GM12878 (cell line): ENCODE measurements at regions not wholly inside any gene's neighbourhood (a gene's known extent, or its start where the extent isn't known, plus 50 kb on each side); places are given as distances from the start of the nearest gene placed in this dataset.

ENCODE experiments used
- ATAC-seq: fragments of 200-7000 bp; cut with Tn5 transposase; 3 replicates; pipeline ENCODE4 v1.9.1; 2020; ENCODE audit warnings: mild to moderate bottlenecking, moderate library complexity
- BruUV-seq: library from RNA; stranded (reverse); fragments of 400-500 nt; replicated peaks from 2 replicates; lab custom pipeline; 2021; lab: Mats Ljungman, UMichigan
- CTCF ChIA-PET: fragments of 300-600 bp; sonication (Branson Sonifier 250); formaldehyde crosslinking; extraction: SDS; loops from one replicate; lab custom pipeline; 2021; ENCODE audit warnings: inconsistent platforms; lab: Yijun Ruan, JAX
- POLR2A ChIA-PET: fragments of 350-600 bp; formaldehyde crosslinking; extraction: SDS; loops from one replicate; lab custom pipeline; 2021; ENCODE audit warnings: inconsistent platforms; lab: Charles Lee
- RAD21 ChIA-PET: fragments of 300-600 bp; sonication (Branson Sonifier 250); formaldehyde crosslinking; loops from one replicate; lab custom pipeline; 2023; ENCODE audit warnings: antibody characterized with exemption; ENCODE audit not compliant: unreplicated experiment; lab: Charles Lee
- SMC1A ChIA-PET: fragments of 300-600 bp; sonication (Branson Sonifier 250); formaldehyde crosslinking; loops from one replicate; lab custom pipeline; 2023; ENCODE audit not compliant: unreplicated experiment, uncharacterized antibody; lab: Charles Lee
- DNase-seq: peaks from one replicate; pipeline ENCODE4 v3.0.0-alpha.2; 2011; ENCODE audit warnings: low read depth, low spot score
- FAIRE-seq: peaks from 3 replicates; lab custom pipeline; 2011; peaks lifted over from hg19 to GRCh38; lab: Jason Lieb, UNC
- H2AFZ ChIP-seq: 2 replicates; pipeline ENCODE4 v1.6.0; 2011; ENCODE audit warnings: low read depth, low read length, control low read depth; ENCODE audit not compliant: control insufficient read depth
- H3K27ac ChIP-seq: 2 replicates; pipeline ENCODE4 v1.5.1; 2011; ENCODE audit warnings: control low read depth; ENCODE audit not compliant: control insufficient read depth, insufficient read depth
- H3K27me3 ChIP-seq, 2 experiments: replicated peaks in 1 of 2; 2 replicates each; pipeline versions ENCODE4 v1.6.0 to v1.6.1; 2011; ENCODE audit warnings: low read length in 1 of 2; ENCODE audit not compliant: control insufficient read depth in 2 of 2, insufficient read depth in 2 of 2
- H3K36me3 ChIP-seq, 2 experiments: 2 replicates each; pipeline ENCODE4 v1.5.1; 2011; ENCODE audit warnings: low read length in 1 of 2; ENCODE audit not compliant: control insufficient read depth in 2 of 2, insufficient read depth in 2 of 2
- H3K4me1 ChIP-seq: 2 replicates; pipeline ENCODE4 v1.6.1; 2011; ENCODE audit warnings: mild to moderate bottlenecking, low read length, moderate library complexity, mixed read lengths; ENCODE audit not compliant: control insufficient read depth, insufficient read depth
- H3K4me2 ChIP-seq: 2 replicates; pipeline ENCODE4 v1.6.0; 2011; ENCODE audit warnings: control low read depth; ENCODE audit not compliant: control insufficient read depth, insufficient read depth
- H3K4me3 ChIP-seq: fragments of 200-600 bp; sonication (generic); 2 replicates; pipeline ENCODE4 v1.5.1; 2016
- H3K79me2 ChIP-seq: 2 replicates; pipeline ENCODE4 v1.6.0; 2011; ENCODE audit warnings: low read length; ENCODE audit not compliant: control insufficient read depth, insufficient read depth
- H3K9ac ChIP-seq: 2 replicates; pipeline ENCODE4 v1.8.0; 2011; ENCODE audit warnings: low read length, control low read depth, mixed read lengths; ENCODE audit not compliant: control insufficient read depth, insufficient read depth
- H3K9me3 ChIP-seq: replicated peaks from 3 replicates; pipeline ENCODE4 v1.5.1; 2011; ENCODE audit warnings: mild to moderate bottlenecking, low read length; ENCODE audit not compliant: control insufficient read depth, insufficient read depth
- H4K20me1 ChIP-seq: 2 replicates; pipeline ENCODE4 v1.6.0; 2011; ENCODE audit not compliant: control insufficient read depth, insufficient read depth
- MYB ChIP-seq: fragments of 150-350 bp; IDR thresholded peaks from 2 replicates; pipeline ENCODE4 v1.6.1; 2014; ENCODE audit warnings: mild to moderate bottlenecking, low read depth, low read length, borderline replicate concordance
- RUNX3 ChIP-seq: IDR thresholded peaks from 2 replicates; pipeline ENCODE4 v1.6.1; 2012; ENCODE audit warnings: low read length, inconsistent platforms
- WGBS: methylation state at CpG from one replicate; pipeline ENCODE4 v1.1.6; 2016; ENCODE audit warnings: low lambda C conversion rate; ENCODE audit not compliant: insufficient replicate concordance, insufficient coverage; ENCODE audit errors: missing lambda C conversion rate; 5-methylcytosine and 5-hydroxymethylcytosine counted together
- in situ Hi-C: fragments of 300-500 bp; cut with MboI; formaldehyde crosslinking; loops from 9 replicates; pipeline ENCODE4 v1.14.3; 2018; ENCODE audit warnings: mixed read lengths
- intact Hi-C: fragments of 100-400 bp; cut with micrococcal nuclease; formaldehyde crosslinking; loops from one replicate; pipeline ENCODE4 v1.14.2; 2022; ENCODE audit not compliant: unreplicated experiment
- TF ChIP-seq, protein P1 (sequence below): fragments of 450-650 bp; IDR thresholded peaks from 2 replicates; pipeline ENCODE4 v1.6.1; 2016; ENCODE audit warnings: mild to moderate bottlenecking

DNA sequence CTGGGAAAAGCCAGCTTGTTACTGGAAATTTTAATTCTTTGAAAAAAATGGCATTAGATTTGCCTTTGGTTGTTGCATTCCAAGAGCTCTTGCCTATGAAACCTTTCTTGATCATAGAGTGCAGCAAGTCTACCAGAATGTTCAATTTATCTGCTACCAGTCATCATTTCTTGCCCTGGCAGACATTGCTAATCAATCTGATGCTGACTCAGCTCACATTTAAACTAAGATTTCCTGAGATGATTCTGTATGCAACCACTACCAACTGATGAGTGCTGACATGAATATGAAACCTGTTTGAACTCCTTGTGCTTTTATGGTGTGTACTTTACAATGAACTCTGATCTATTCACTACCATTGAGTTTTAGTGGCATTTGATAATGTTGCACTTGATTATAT, 166.5 kb upstream of the SALL1 start:
- no TSS peak for BruUV-seq
- TF ChIP-seq MYB (no peak), RUNX3 (no peak)
- Histone ChIP-seq H3K27ac (no peak overlapping the region), H3K36me3 (no peaks in the 10 kb centered on the region), H2AFZ (no peak overlapping the region), H3K27me3 (no peaks in the 10 kb centered on the region), H3K4me3 (no peak overlapping the region), H3K9me3 (no peaks in the 10 kb centered on the region), H3K4me2 (no peak overlapping the region), H4K20me1 (no peaks in the 10 kb centered on the region), H3K9ac (no peak overlapping the region), H3K4me1 (no peaks in the 10 kb centered on the region), H3K79me2 (no peaks in the 10 kb centered on the region)
- DNase-seq (no peak), ATAC-seq (no peak), FAIRE-seq (no peak)
- SMC1A ChIA-PET: no interaction called here
- RAD21 ChIA-PET: no interaction called here
- in situ Hi-C loops: no loop called here
- POLR2A ChIA-PET: no interaction called here
- CTCF ChIA-PET: no interaction called here
- intact Hi-C loops: no loop called here

DNA sequence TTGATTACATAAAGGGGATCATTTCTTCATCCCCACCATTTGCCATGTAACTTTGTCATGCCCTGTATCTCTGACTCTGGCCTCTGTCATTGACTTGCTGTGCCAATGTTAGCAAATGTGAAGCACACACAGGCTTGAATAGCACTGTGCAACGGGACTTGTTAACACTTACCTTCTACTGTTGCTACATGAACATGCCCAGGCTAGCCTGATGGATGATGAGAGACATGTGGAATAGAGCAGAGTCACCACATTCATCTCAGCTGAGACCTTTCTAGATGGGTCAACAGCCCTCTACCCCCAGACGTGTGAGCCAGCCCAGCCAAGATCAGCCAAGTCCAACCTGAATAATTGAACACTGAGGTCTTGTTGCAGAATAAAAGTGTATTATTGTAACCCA, 162.1 kb upstream of the SALL1 start:
- SMC1A ChIA-PET: no interaction called here
- FAIRE-seq (no peak), ATAC-seq (no peak), DNase-seq (no peak)
- Histone ChIP-seq H3K9ac (no peak overlapping the region), H3K36me3 (no peaks in the 10 kb centered on the region), H3K27me3 (no peaks in the 10 kb centered on the region), H3K27ac (no peak overlapping the region), H3K4me2 (no peak overlapping the region), H3K79me2 (no peaks in the 10 kb centered on the region), H4K20me1 (no peaks in the 10 kb centered on the region), H3K9me3 (no peaks in the 10 kb centered on the region), H3K4me3 (no peak overlapping the region), H2AFZ (no peak overlapping the region), H3K4me1 (no peaks in the 10 kb centered on the region)
- intact Hi-C loops (no loop called here), in situ Hi-C loops (no loop called here)
- WGBS: 34% methylated on average over 2 of the region's 2 CpGs
- TF ChIP-seq, protein P1, sequence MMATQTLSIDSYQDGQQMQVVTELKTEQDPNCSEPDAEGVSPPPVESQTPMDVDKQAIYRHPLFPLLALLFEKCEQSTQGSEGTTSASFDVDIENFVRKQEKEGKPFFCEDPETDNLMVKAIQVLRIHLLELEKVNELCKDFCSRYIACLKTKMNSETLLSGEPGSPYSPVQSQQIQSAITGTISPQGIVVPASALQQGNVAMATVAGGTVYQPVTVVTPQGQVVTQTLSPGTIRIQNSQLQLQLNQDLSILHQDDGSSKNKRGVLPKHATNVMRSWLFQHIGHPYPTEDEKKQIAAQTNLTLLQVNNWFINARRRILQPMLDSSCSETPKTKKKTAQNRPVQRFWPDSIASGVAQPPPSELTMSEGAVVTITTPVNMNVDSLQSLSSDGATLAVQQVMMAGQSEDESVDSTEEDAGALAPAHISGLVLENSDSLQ: no peak
- CTCF ChIA-PET: no interaction called here
- RAD21 ChIA-PET: no interaction called here
- POLR2A ChIA-PET: no interaction called here
- no TSS peak for BruUV-seq
